ENCODE measurements at regions not wholly inside any gene's neighbourhood (a gene's known extent, or its start where the extent isn't known, plus 50 kb on each side); places are given as distances from the start of the nearest gene placed in this dataset.

GRCh38 chr1:114342376-114342775 lies 168.6 kb downstream of the TRIM33 start:
- peak; percentile 55 for DNase-seq (ENCODE audit: low spot score)

- no peak for DNase-seq (ENCODE audit: low spot score)
These were observed 169.1 kb downstream of the TRIM33 start for GRCh38 chr1:114341856-114342255.

GRCh38 chr1:114341299-114341698 lies 169.7 kb downstream of the TRIM33 start:
- DNase-seq (ENCODE audit: low spot score), result peak; percentile 64

- DNase-seq (ENCODE audit: low spot score), result no peak
These were observed 170.1 kb downstream of the TRIM33 start for GRCh38 chr1:114340892-114341291.

- DNase-seq (ENCODE audit: low spot score), result no peak
These were observed 171.6 kb downstream of the TRIM33 start for GRCh38 chr1:114339379-114339778.

GRCh38 chr1:114338191-114338890 lies 172.7 kb downstream of the TRIM33 start:
- DNase-seq (ENCODE audit: low spot score), result no peak

- no peak for DNase-seq (ENCODE audit: low spot score)
These were observed 173.6 kb downstream of the TRIM33 start for GRCh38 chr1:114337417-114337816.

GRCh38 chr1:114336360-114336759 lies 174.6 kb downstream of the TRIM33 start:
- no peak for DNase-seq (ENCODE audit: low spot score)

GRCh38 chr1:114335273-114335672 lies 175.7 kb downstream of the TRIM33 start:
- no peak for DNase-seq (ENCODE audit: low spot score)

GRCh38 chr1:114334297-114334696 lies 176.7 kb downstream of the TRIM33 start:
- peak; percentile 7 for DNase-seq (ENCODE audit: low spot score)

- DNase-seq (ENCODE audit: low spot score), result no peak
These were observed 177.3 kb downstream of the TRIM33 start for GRCh38 chr1:114333690-114334089.

- DNase-seq (ENCODE audit: low spot score), result no peak
These were observed 178.3 kb upstream of the SYT6 start for GRCh38 chr1:114331936-114332335.

GRCh38 chr1:114330451-114330983 lies 176.8 kb upstream of the SYT6 start:
- peak; percentile 26 for DNase-seq (ENCODE audit: low spot score)

GRCh38 chr1:114328361-114328904 lies 174.8 kb upstream of the SYT6 start:
- DNase-seq (ENCODE audit: low spot score), result no peak

GRCh38 chr1:114324662-114324965 lies 170.9 kb upstream of the SYT6 start:
- DNase-seq (ENCODE audit: low spot score), result no peak

- no peak for DNase-seq (ENCODE audit: low spot score)
These were observed 170.4 kb upstream of the SYT6 start for GRCh38 chr1:114323959-114324661.

- DNase-seq (ENCODE audit: low spot score), result no peak
These were observed 169.1 kb upstream of the SYT6 start for GRCh38 chr1:114322734-114323133.

- no peak for DNase-seq (ENCODE audit: low spot score)
These were observed 168.5 kb upstream of the SYT6 start for GRCh38 chr1:114322207-114322606.

- no peak for DNase-seq (ENCODE audit: low spot score)
These were observed 166.9 kb upstream of the SYT6 start for GRCh38 chr1:114320586-114320985.

- DNase-seq (ENCODE audit: low spot score), result no peak
These were observed 165.7 kb upstream of the SYT6 start for GRCh38 chr1:114319418-114319817.

GRCh38 chr1:114318961-114319360 lies 165.3 kb upstream of the SYT6 start:
- no peak for DNase-seq (ENCODE audit: low spot score)

GRCh38 chr1:114316204-114316603 lies 162.5 kb upstream of the SYT6 start:
- DNase-seq (ENCODE audit: low spot score), result no peak

- DNase-seq (ENCODE audit: low spot score), result no peak
These were observed 162.0 kb upstream of the SYT6 start for GRCh38 chr1:114315631-114316030.

Data from CD4-positive, alpha-beta T cell treated with Interleukin-2 at 100 ng/mL for 4 hours (primary cell).